ENCODE measurements at regions not wholly inside any gene's neighbourhood (a gene's known extent, or its start where the extent isn't known, plus 50 kb on each side); places are given as distances from the start of the nearest gene placed in this dataset.
A peak's percentile ranks its signal among the peaks of the same experiment; 100 is the strongest.

DNA sequence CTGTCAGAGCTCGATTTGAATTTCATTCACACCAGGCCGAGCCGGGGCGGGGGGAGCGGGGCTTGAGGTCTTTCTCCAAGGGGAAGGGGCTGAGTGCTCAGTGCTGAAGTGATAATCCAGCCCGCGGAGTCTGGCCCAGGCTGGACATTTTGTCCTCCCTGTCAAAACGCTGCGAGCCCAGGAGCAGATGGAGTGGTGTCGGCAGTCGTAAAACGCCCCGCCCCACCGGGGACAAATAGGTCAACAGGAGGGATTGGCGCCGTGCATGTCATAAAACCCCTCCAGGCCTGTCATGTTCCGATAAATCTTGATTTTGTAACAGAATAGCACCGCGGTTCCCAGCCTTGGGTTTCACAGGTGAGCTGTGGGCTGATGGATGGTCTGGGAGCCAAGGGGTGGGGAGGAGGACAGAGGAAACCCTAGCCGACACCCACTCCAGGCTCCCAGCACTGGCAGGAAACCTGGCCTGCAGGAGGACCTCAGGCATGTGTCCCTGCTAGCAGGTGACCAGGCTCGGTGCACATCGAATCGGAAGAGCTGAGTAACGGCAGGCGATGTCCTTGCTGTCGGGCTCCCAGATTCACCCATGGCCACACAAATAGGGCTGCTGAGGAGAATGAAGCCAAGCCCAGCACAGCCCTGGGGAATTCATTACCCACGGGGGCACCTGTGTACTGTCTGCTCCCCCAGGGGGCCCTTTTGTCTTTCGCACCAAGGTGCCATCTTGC is 341.4 kb downstream of the FOXL1 start:
- TF ChIP-seq, protein P1, sequence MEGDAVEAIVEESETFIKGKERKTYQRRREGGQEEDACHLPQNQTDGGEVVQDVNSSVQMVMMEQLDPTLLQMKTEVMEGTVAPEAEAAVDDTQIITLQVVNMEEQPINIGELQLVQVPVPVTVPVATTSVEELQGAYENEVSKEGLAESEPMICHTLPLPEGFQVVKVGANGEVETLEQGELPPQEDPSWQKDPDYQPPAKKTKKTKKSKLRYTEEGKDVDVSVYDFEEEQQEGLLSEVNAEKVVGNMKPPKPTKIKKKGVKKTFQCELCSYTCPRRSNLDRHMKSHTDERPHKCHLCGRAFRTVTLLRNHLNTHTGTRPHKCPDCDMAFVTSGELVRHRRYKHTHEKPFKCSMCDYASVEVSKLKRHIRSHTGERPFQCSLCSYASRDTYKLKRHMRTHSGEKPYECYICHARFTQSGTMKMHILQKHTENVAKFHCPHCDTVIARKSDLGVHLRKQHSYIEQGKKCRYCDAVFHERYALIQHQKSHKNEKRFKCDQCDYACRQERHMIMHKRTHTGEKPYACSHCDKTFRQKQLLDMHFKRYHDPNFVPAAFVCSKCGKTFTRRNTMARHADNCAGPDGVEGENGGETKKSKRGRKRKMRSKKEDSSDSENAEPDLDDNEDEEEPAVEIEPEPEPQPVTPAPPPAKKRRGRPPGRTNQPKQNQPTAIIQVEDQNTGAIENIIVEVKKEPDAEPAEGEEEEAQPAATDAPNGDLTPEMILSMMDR (IDR thresholded peaks at IDR 0.05), result no peak
- H3K36me3 Mint-ChIP-seq (ENCODE audit: low read depth), result peaks cover 3% of the 10 kb centered on the region
- peaks cover 10% of the 10 kb centered on the region for H3K9me3 Mint-ChIP-seq (ENCODE audit: low read depth)
- no peak overlapping the region for H3K27ac Mint-ChIP-seq (ENCODE audit: unreplicated experiment)
- no peaks in the 10 kb centered on the region for H3K27me3 Mint-ChIP-seq (ENCODE audit: low read depth)
- DNase-seq (ENCODE audit: low spot score), result no peak
- H3K4me1 Mint-ChIP-seq (ENCODE audit: low read depth), result peaks cover 24% of the 10 kb centered on the region
- H3K4me3 Mint-ChIP-seq (ENCODE audit: unreplicated experiment), result no peak overlapping the region

DNA sequence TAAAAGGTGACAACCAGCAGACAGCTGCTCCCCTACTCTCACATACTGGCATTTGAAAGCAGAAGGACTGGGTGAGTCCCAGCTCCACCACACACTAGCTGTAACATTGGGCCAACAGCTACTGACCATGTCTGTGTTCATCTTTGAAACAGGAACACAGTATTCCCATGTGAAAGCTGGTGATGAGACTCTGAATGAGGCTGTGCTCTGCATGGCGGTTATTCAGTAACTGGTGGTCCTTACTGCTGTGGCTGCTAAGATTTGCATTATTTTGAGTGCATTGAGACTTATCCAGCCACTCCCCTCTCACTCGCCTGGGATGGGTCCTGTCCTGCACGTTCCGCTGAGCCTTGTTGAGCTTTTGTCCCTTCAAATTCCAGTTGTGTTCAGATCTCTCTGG is 342.9 kb downstream of the FOXL1 start:
- Mint-ChIP-seq H3K9me3 (ENCODE audit: low read depth) (peaks cover 10% of the 10 kb centered on the region), H3K4me3 (ENCODE audit: unreplicated experiment) (no peak overlapping the region), H3K27me3 (ENCODE audit: low read depth) (no peaks in the 10 kb centered on the region), H3K27ac (ENCODE audit: unreplicated experiment) (no peak overlapping the region), H3K4me1 (ENCODE audit: low read depth) (peaks cover 31% of the 10 kb centered on the region), H3K36me3 (ENCODE audit: low read depth) (peaks cover 3% of the 10 kb centered on the region)
- TF ChIP-seq, protein P1 (IDR thresholded peaks at IDR 0.05), result no peak
- no peak for DNase-seq (ENCODE audit: low spot score)

GRCh38 chr16:86922311-86922710 is 344.0 kb downstream of the FOXL1 start:
- peaks cover 3% of the 10 kb centered on the region for H3K36me3 Mint-ChIP-seq (ENCODE audit: low read depth)
- no peak for DNase-seq (ENCODE audit: low spot score)
- peaks cover 33% of the 10 kb centered on the region for H3K4me1 Mint-ChIP-seq (ENCODE audit: low read depth)
- TF ChIP-seq, protein P1 (IDR thresholded peaks at IDR 0.05), result no peak
- no peak overlapping the region for H3K27ac Mint-ChIP-seq (ENCODE audit: unreplicated experiment)
- no peak overlapping the region for H3K4me3 Mint-ChIP-seq (ENCODE audit: unreplicated experiment)
- no peaks in the 10 kb centered on the region for H3K27me3 Mint-ChIP-seq (ENCODE audit: low read depth)
- H3K9me3 Mint-ChIP-seq (ENCODE audit: low read depth), result peaks cover 10% of the 10 kb centered on the region

DNA sequence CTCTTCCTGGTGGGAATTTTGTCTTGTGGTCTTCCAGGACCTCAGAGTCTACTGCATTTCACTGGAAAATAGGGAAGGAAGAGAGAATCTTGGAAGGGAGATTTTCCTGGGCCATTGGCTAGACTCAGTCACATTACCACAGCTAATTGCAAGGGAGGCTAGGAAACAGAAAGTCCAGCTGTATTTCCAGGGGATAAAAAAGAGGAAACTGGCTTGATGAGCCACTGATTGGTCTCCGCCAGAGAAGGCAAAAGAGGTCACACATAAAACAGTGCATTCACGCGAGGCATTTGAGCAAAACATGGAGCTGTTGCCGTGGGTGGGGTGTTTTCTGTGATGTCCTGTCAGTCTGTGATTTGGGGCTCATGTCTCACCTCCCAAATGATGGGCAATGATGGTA is 345.3 kb downstream of the FOXL1 start:
- peaks cover 10% of the 10 kb centered on the region for H3K9me3 Mint-ChIP-seq (ENCODE audit: low read depth)
- no peak for DNase-seq (ENCODE audit: low spot score)
- no peak overlapping the region for H3K4me3 Mint-ChIP-seq (ENCODE audit: unreplicated experiment)
- TF ChIP-seq, protein P1 (IDR thresholded peaks at IDR 0.05), result no peak
- no peak overlapping the region for H3K27ac Mint-ChIP-seq (ENCODE audit: unreplicated experiment)
- peaks cover 33% of the 10 kb centered on the region for H3K4me1 Mint-ChIP-seq (ENCODE audit: low read depth)
- no peaks in the 10 kb centered on the region for H3K27me3 Mint-ChIP-seq (ENCODE audit: low read depth)
- H3K36me3 Mint-ChIP-seq (ENCODE audit: low read depth), result peaks cover 3% of the 10 kb centered on the region

GRCh38 chr16:86924537-86924936 is 346.2 kb downstream of the FOXL1 start:
- Mint-ChIP-seq H3K4me1 (ENCODE audit: low read depth) (peaks cover 38% of the 10 kb centered on the region), H3K9me3 (ENCODE audit: low read depth) (peaks cover 10% of the 10 kb centered on the region), H3K4me3 (ENCODE audit: unreplicated experiment) (no peak overlapping the region), H3K27ac (ENCODE audit: unreplicated experiment) (peak overlapping the region; percentile 91), H3K27me3 (ENCODE audit: low read depth) (no peaks in the 10 kb centered on the region), H3K36me3 (ENCODE audit: low read depth) (peaks cover 3% of the 10 kb centered on the region)
- TF ChIP-seq, protein P1 (IDR thresholded peaks at IDR 0.05), result no peak
- DNase-seq (ENCODE audit: low spot score), result no peak
